HCT116 (cell line): ENCODE measurements at regions not wholly inside any gene's neighbourhood (a gene's known extent, or its start where the extent isn't known, plus 50 kb on each side); places are given as distances from the start of the nearest gene placed in this dataset.

Experiments
- ATAC-seq: fragments of 200-7000 bp; cut with Tn5 transposase; 2 replicates; pipeline ENCODE4 v1.9.1; 2020; ENCODE audit warnings: mild to moderate bottlenecking, moderate library complexity
- BruUV-seq: library from RNA; stranded (reverse); fragments of 400-500 nt; replicated peaks from 2 replicates; lab custom pipeline; 2021; lab: Mats Ljungman, UMichigan
- CTCF ChIA-PET: fragments of 300-600 bp; sonication (Branson Sonifier 250); formaldehyde crosslinking; loops from one replicate; lab custom pipeline; 2021; ENCODE audit warnings: antibody characterized with exemption; lab: Charles Lee
- POLR2A ChIA-PET: fragments of 300-600, 350-600 bp; sonication (Branson Sonifier 250); formaldehyde crosslinking; loops from one replicate; lab custom pipeline; 2021; ENCODE audit warnings: antibody characterized with exemption; lab: Charles Lee
- RAD21 ChIA-PET, 2 experiments: fragments of 300-600 bp; sonication (Branson Sonifier 250); formaldehyde crosslinking; loops; one replicate each; lab custom pipeline; 2023; ENCODE audit warnings: low total read pairs in 2 of 2; ENCODE audit not compliant: uncharacterized antibody in 2 of 2, unreplicated experiment in 2 of 2, low non-redundant PET in 1 of 2; lab: Charles Lee
- DNase-seq: peaks from one replicate; pipeline ENCODE4 v3.0.0-alpha.2; 2010; ENCODE audit warnings: low read depth, low spot score
- H2AFZ ChIP-seq: fragments of 200-600 bp; shearing (Covaris generic), sonication (generic); 2 replicates; pipeline ENCODE4 v1.6.1; 2017; ENCODE audit warnings: low read depth, mixed run types, mixed read lengths, antibody characterized with exemption, low read length; ENCODE audit not compliant: poor library complexity, severe bottlenecking
- H3K27ac ChIP-seq: 2 replicates; pipeline ENCODE4 v1.5.1; 2012; ENCODE audit warnings: low read depth, low read length
- H3K27me3 ChIP-seq: fragments of 200-600 bp; sonication (generic); 2 replicates; pipeline ENCODE4 v1.6.1; 2016; ENCODE audit warnings: mixed run types, low read length, mixed read lengths; ENCODE audit not compliant: insufficient read depth
- H3K36me3 ChIP-seq, 2 experiments: fragments of 200-500 bp in 1 of 2; fragments of 200-600 bp in 1 of 2; sonication (Bioruptor generic) in 1 of 2; sonication (generic) in 1 of 2; 2 replicates each; pipeline versions ENCODE4 v1.5.1 to v1.6.1; 2014 to 2016; ENCODE audit warnings: low read length in 2 of 2, inconsistent platforms in 1 of 2, mixed read lengths in 1 of 2, mixed run types in 1 of 2; ENCODE audit not compliant: insufficient read depth in 2 of 2, control insufficient read depth in 1 of 2
- H3K4me1 ChIP-seq, 2 experiments: fragments of 200-600 bp in 1 of 2; sonication (generic) in 1 of 2; 2 replicates each; pipeline versions ENCODE4 v1.5.1 to v1.6.1; 2012 to 2017; ENCODE audit warnings: low read length in 2 of 2, inconsistent platforms in 1 of 2, mild to moderate bottlenecking in 1 of 2, mixed read lengths in 1 of 2, mixed run types in 1 of 2, moderate library complexity in 1 of 2; ENCODE audit not compliant: insufficient read depth in 2 of 2, control insufficient read depth in 1 of 2
- H3K4me2 ChIP-seq: fragments of 200-600 bp; sonication (generic); 2 replicates; pipeline ENCODE4 v1.6.1; 2017; ENCODE audit warnings: mixed run types, low read length, mixed read lengths
- H3K4me3 ChIP-seq, 2 experiments: fragments of 200-600 bp in 1 of 2; sonication (generic) in 1 of 2; replicated peaks in 1 of 2; 2 replicates each; pipeline ENCODE4 v1.5.1; 2011 to 2016; ENCODE audit warnings: low read length in 2 of 2, control low read depth in 1 of 2, low read depth in 1 of 2, mild to moderate bottlenecking in 1 of 2, mixed read lengths in 1 of 2, mixed run types in 1 of 2
- H3K79me2 ChIP-seq: fragments of 200-600 bp; sonication (generic); 2 replicates; pipeline ENCODE4 v1.6.1; 2017; ENCODE audit warnings: mild to moderate bottlenecking, mixed run types, low read length, moderate library complexity, mixed read lengths; ENCODE audit not compliant: insufficient read depth
- H3K9ac ChIP-seq: fragments of 200-600 bp; sonication (generic); 2 replicates; pipeline ENCODE4 v1.6.1; 2016; ENCODE audit warnings: low read length, mixed read lengths
- H3K9me2 ChIP-seq: fragments of 200-600 bp; sonication (generic), shearing (Covaris generic); 2 replicates; pipeline ENCODE4 v1.6.1; 2017; ENCODE audit warnings: mixed run types, mild to moderate bottlenecking, moderate library complexity; ENCODE audit not compliant: insufficient read depth
- H3K9me3 ChIP-seq, 2 experiments: fragments of 200-500 bp in 1 of 2; fragments of 200-600 bp in 1 of 2; sonication (Bioruptor generic) in 1 of 2; sonication (generic) in 1 of 2; 2 replicates each; pipeline ENCODE4 v1.6.1; 2014 to 2017; ENCODE audit warnings: low read length in 2 of 2, mixed read lengths in 2 of 2, inconsistent platforms in 1 of 2, low read depth in 1 of 2, mild to moderate bottlenecking in 1 of 2, mixed run types in 1 of 2, moderate library complexity in 1 of 2; ENCODE audit not compliant: control insufficient read depth in 1 of 2, insufficient read depth in 1 of 2
- H4K20me1 ChIP-seq: fragments of 200-600 bp; sonication (generic), shearing (Covaris generic); 2 replicates; pipeline ENCODE4 v1.6.1; 2017; ENCODE audit warnings: mixed run types, mild to moderate bottlenecking, moderate library complexity; ENCODE audit not compliant: insufficient read depth
- CBX3 ChIP-seq: IDR thresholded peaks from 2 replicates; pipeline ENCODE4 v1.6.1; 2012; ENCODE audit warnings: low read depth
- CEBPB ChIP-seq: IDR thresholded peaks from 2 replicates; pipeline ENCODE4 v1.6.1; 2012; ENCODE audit warnings: low read depth
- CTCF ChIP-seq, 3 experiments: fragments of 200-600 bp in 1 of 3; sonication (generic) in 1 of 3; IDR thresholded peaks in 2 of 3; conservative IDR thresholded peaks in 1 of 3; 2 replicates each; pipeline ENCODE4 v1.5.1; 2012 to 2017; ENCODE audit warnings: low read depth in 2 of 3, low read length in 2 of 3, antibody characterized with exemption in 1 of 3, borderline replicate concordance in 1 of 3, control low read depth in 1 of 3, mild to moderate bottlenecking in 1 of 3, mixed read lengths in 1 of 3, mixed run types in 1 of 3, moderate library complexity in 1 of 3; ENCODE audit not compliant: insufficient read depth in 1 of 3
- ELF1 ChIP-seq: IDR thresholded peaks from 2 replicates; pipeline ENCODE4 v1.6.1; 2012; ENCODE audit warnings: low read depth, borderline replicate concordance
- FOSL1 ChIP-seq: IDR thresholded peaks from 2 replicates; pipeline ENCODE4 v1.6.1; 2012; ENCODE audit warnings: low read depth
- JUND ChIP-seq: IDR thresholded peaks from 2 replicates; pipeline ENCODE4 v1.6.1; 2012
- POLR2A ChIP-seq: IDR thresholded peaks from 2 replicates; pipeline ENCODE4 v1.7.0; 2011; ENCODE audit warnings: borderline replicate concordance; ENCODE audit not compliant: insufficient read depth, insufficient read length; ENCODE audit errors: extremely low read depth
- POLR2AphosphoS5 ChIP-seq: IDR thresholded peaks from 2 replicates; pipeline ENCODE4 v1.6.1; 2011; ENCODE audit warnings: mild to moderate bottlenecking, low read depth, low read length, moderate library complexity
- RAD21 ChIP-seq: IDR thresholded peaks from 2 replicates; pipeline ENCODE4 v1.6.1; 2012; ENCODE audit warnings: low read depth, mild to moderate bottlenecking
- SIN3A ChIP-seq: IDR thresholded peaks from 2 replicates; pipeline ENCODE4 v1.6.1; 2012; ENCODE audit warnings: low read depth
- SP1 ChIP-seq: IDR thresholded peaks from 2 replicates; pipeline ENCODE4 v1.6.1; 2012; ENCODE audit warnings: low read depth
- SRF ChIP-seq: IDR thresholded peaks from 2 replicates; pipeline ENCODE4 v1.6.1; 2012; ENCODE audit warnings: low read depth
- TCF7L2 ChIP-seq: IDR thresholded peaks from 2 replicates; pipeline ENCODE4 v1.7.0; 2011; ENCODE audit warnings: borderline replicate concordance, inconsistent platforms; ENCODE audit not compliant: insufficient read depth, insufficient read length; ENCODE audit errors: extremely low read depth
- YY1 ChIP-seq: IDR thresholded peaks from 2 replicates; pipeline ENCODE4 v1.6.1; 2011; ENCODE audit warnings: low read length, low read depth, moderate library complexity, mild to moderate bottlenecking; ENCODE audit not compliant: insufficient replicate concordance; ENCODE audit errors: extremely low read depth
- ZFX ChIP-seq: fragments of 450-650 bp; IDR thresholded peaks from 2 replicates; pipeline ENCODE4 v1.6.1; 2017
- ZNF274 ChIP-seq: fragments of 200-500 bp; sonication (Bioruptor generic); IDR thresholded peaks from 2 replicates; pipeline ENCODE4 v1.6.1; 2014; ENCODE audit warnings: mild to moderate bottlenecking, low read depth, low read length, inconsistent platforms
- intact Hi-C: fragments of 100-400 bp; cut with micrococcal nuclease; formaldehyde crosslinking; loops from 2 replicates; pipeline ENCODE4 v1.10.0; 2022
- TF ChIP-seq, protein P1 (sequence below): IDR thresholded peaks from 2 replicates; pipeline ENCODE4 v1.6.1; 2012
- TF ChIP-seq, protein P2 (sequence below): IDR thresholded peaks from 2 replicates; pipeline ENCODE4 v1.6.1; 2012

DNA sequence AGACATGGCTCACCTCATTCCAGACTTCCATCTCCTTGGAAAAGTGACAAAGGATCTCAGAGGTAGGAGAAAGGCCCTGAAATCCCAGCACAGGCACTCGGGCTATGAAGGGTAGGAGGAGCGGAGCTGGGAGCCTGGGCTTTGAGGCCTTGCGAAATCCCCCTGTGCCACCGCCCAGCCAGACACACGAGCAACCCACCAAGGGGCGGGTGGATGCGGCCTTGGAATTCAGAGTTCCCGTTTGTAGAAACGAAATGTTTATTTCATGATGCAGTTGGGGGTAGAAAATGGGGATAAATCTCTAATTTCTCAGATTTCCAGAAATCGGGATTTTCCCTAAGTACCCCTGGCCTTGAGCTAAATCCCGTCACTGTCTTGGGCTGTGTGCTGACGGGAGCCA, 177.1 kb upstream of the HDAC4 start:
- no peak overlapping the region for H2AFZ ChIP-seq
- no peaks in the 10 kb centered on the region for H3K9me3 ChIP-seq
- DNase-seq (no peak), ATAC-seq (no peak)
- H3K4me3 ChIP-seq = no peak overlapping the region
- no peak overlapping the region for H3K9ac ChIP-seq
- no peaks in the 10 kb centered on the region for H3K79me2 ChIP-seq
- intact Hi-C loops = no loop called here
- no peaks in the 10 kb centered on the region for H3K36me3 ChIP-seq
- ChIA-PET RAD21 (no interaction called here), POLR2A (no interaction called here), CTCF (no interaction called here)
- no TSS peak for BruUV-seq
- no peak overlapping the region for H3K4me2 ChIP-seq
- H4K20me1 ChIP-seq = no peaks in the 10 kb centered on the region
- H3K9me2 ChIP-seq = no peaks in the 10 kb centered on the region
- H3K27me3 ChIP-seq = no peaks in the 10 kb centered on the region
- H3K27ac ChIP-seq = no peak overlapping the region
- TF ChIP-seq SRF (no peak), TCF7L2 (no peak), SIN3A (no peak), SP1 (no peak), CBX3 (no peak), ZFX (no peak), CEBPB (no peak), FOSL1 (no peak), YY1 (no peak), CTCF (IDR thresholded peaks at IDR 0.05 in 2 of 3, conservative IDR thresholded peaks at IDR 0.05 in 1 of 3; ENCODE audit: borderline replicate concordance in 1 of 3, insufficient read depth in 1 of 3, low read depth in 2 of 3, low read length in 2 of 3) (no peak), RAD21 (no peak), ELF1 (no peak), POLR2AphosphoS5 (no peak), ZNF274 (no peak), POLR2A (no peak), JUND (no peak)
- TF ChIP-seq, protein P1, sequence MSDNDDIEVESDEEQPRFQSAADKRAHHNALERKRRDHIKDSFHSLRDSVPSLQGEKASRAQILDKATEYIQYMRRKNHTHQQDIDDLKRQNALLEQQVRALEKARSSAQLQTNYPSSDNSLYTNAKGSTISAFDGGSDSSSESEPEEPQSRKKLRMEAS = no peak
- TF ChIP-seq, protein P2, sequence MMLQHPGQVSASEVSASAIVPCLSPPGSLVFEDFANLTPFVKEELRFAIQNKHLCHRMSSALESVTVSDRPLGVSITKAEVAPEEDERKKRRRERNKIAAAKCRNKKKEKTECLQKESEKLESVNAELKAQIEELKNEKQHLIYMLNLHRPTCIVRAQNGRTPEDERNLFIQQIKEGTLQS = no peak
- TF ChIP-seq, all 23 proteins: peak for 0
- H3K4me1 ChIP-seq = no peaks in the 10 kb centered on the region
